IMR-90 (cell line): ENCODE measurements at regions not wholly inside any gene's neighbourhood (a gene's known extent, or its start where the extent isn't known, plus 50 kb on each side); places are given as distances from the start of the nearest gene placed in this dataset.

Source experiments
- ATAC-seq: fragments of 200-7000 bp; cut with Tn5 transposase; 2 replicates; pipeline ENCODE4 v1.9.1; 2020; ENCODE audit warnings: low read depth, mild to moderate bottlenecking, moderate library complexity
- BruUV-seq: library from RNA; stranded (reverse); fragments of 400-500 nt; replicated peaks from 2 replicates; lab custom pipeline; 2021; lab: Mats Ljungman, UMichigan
- CTCF ChIA-PET: fragments of 300-600 bp; formaldehyde crosslinking; extraction: SDS; loops from one replicate; lab custom pipeline; 2021; ENCODE audit warnings: antibody characterized with exemption; lab: Yijun Ruan, JAX
- POLR2A ChIA-PET: fragments of 300-600 bp; sonication (Branson Sonifier 250); formaldehyde crosslinking; loops from one replicate; lab custom pipeline; 2022; ENCODE audit warnings: antibody characterized with exemption; ENCODE audit not compliant: unreplicated experiment; lab: Charles Lee
- DNase-seq: peaks from one replicate; pipeline ENCODE4 v3.0.0; 2013
- H2AFZ ChIP-seq: replicated peaks from 2 replicates; pipeline ENCODE3; 2013; ENCODE audit warnings: low read length, mild to moderate bottlenecking; ENCODE audit not compliant: poor library complexity
- H2AK5ac ChIP-seq: 2 replicates; pipeline ENCODE4 v1.6.1; 2013; ENCODE audit warnings: low read depth, low read length, inconsistent platforms
- H2AK9ac ChIP-seq: replicated peaks from 2 replicates; pipeline ENCODE3; 2013; ENCODE audit warnings: mild to moderate bottlenecking, low read depth, low read length, moderate library complexity; ENCODE audit not compliant: poor library complexity
- H2BK120ac ChIP-seq: 2 replicates; pipeline ENCODE4 v1.6.1; 2013; ENCODE audit warnings: low read depth, low read length, inconsistent platforms
- H2BK15ac ChIP-seq: 3 replicates; pipeline ENCODE4 v1.6.1; 2013; ENCODE audit warnings: low read depth, low read length, inconsistent platforms
- H2BK20ac ChIP-seq: 2 replicates; pipeline ENCODE4 v1.6.1; 2013; ENCODE audit warnings: low read depth, mild to moderate bottlenecking, inconsistent platforms, low read length, moderate library complexity
- H2BK5ac ChIP-seq: 2 replicates; pipeline ENCODE4 v1.6.1; 2013; ENCODE audit warnings: mild to moderate bottlenecking, low read depth, low read length, inconsistent platforms; ENCODE audit not compliant: poor library complexity, severe bottlenecking
- H3K14ac ChIP-seq: replicated peaks from 2 replicates; pipeline ENCODE4 v1.6.1; 2013; ENCODE audit warnings: low read depth, low read length, inconsistent platforms
- H3K18ac ChIP-seq: 2 replicates; pipeline ENCODE4 v1.6.1; 2013; ENCODE audit warnings: low read depth, low read length, control low read depth
- H3K23ac ChIP-seq: 2 replicates; pipeline ENCODE4 v1.6.1; 2013; ENCODE audit warnings: low read depth, low read length, inconsistent platforms
- H3K27ac ChIP-seq: 2 replicates; pipeline ENCODE4 v1.5.1; 2013; ENCODE audit warnings: mild to moderate bottlenecking, control low read depth, low read length; ENCODE audit not compliant: insufficient read depth
- H3K27me3 ChIP-seq: 2 replicates; pipeline ENCODE4 v1.6.1; 2013; ENCODE audit warnings: low read length; ENCODE audit not compliant: control insufficient read depth, insufficient read depth
- H3K36me3 ChIP-seq: 2 replicates; pipeline ENCODE4 v1.6.1; 2013; ENCODE audit warnings: low read length, mixed read lengths; ENCODE audit not compliant: control insufficient read depth, insufficient read depth
- H3K4ac ChIP-seq: 2 replicates; pipeline ENCODE4 v1.6.1; 2013; ENCODE audit warnings: low read depth, low read length, inconsistent platforms
- H3K4me1 ChIP-seq: 2 replicates; pipeline ENCODE4 v1.6.1; 2013; ENCODE audit warnings: low read length, mixed read lengths; ENCODE audit not compliant: control insufficient read depth, insufficient read depth
- H3K4me2 ChIP-seq: 2 replicates; pipeline ENCODE4 v1.6.1; 2013; ENCODE audit warnings: low read depth, mild to moderate bottlenecking, control low read depth, low read length, moderate library complexity
- H3K4me3 ChIP-seq: 2 replicates; pipeline ENCODE4 v1.5.1; 2013; ENCODE audit warnings: low read depth, mild to moderate bottlenecking, control low read depth, low read length, moderate library complexity; ENCODE audit not compliant: insufficient read depth
- H3K56ac ChIP-seq: 2 replicates; pipeline ENCODE4 v1.6.1; 2013; ENCODE audit warnings: low read length, inconsistent platforms; ENCODE audit not compliant: insufficient read depth; ENCODE audit errors: extremely low read depth
- H3K79me1 ChIP-seq, 2 experiments: 2 replicates each; pipeline ENCODE4 v1.6.1; 2013; ENCODE audit warnings: low read length in 2 of 2, inconsistent platforms in 1 of 2, low read depth in 1 of 2
- H3K9ac ChIP-seq: 2 replicates; pipeline ENCODE4 v1.6.1; 2013; ENCODE audit warnings: low read depth, low read length, control low read depth
- H3K9me1 ChIP-seq: 2 replicates; pipeline ENCODE4 v1.6.1; 2013; ENCODE audit warnings: low read length, inconsistent platforms; ENCODE audit not compliant: insufficient read depth
- H3K9me3 ChIP-seq: 2 replicates; pipeline ENCODE4 v1.6.1; 2013; ENCODE audit warnings: low read length; ENCODE audit not compliant: control insufficient read depth, insufficient read depth
- H4K20me1 ChIP-seq: 2 replicates; pipeline ENCODE4 v1.6.1; 2013; ENCODE audit warnings: low read length, inconsistent platforms; ENCODE audit not compliant: insufficient read depth
- H4K5ac ChIP-seq: 2 replicates; pipeline ENCODE4 v1.6.1; 2013; ENCODE audit warnings: mild to moderate bottlenecking, low read depth, low read length, control low read depth
- H4K8ac ChIP-seq, 2 experiments: 2 replicates each; pipeline ENCODE4 v1.6.1; 2013; ENCODE audit warnings: low read depth in 2 of 2, low read length in 2 of 2, control low read depth in 1 of 2, inconsistent platforms in 1 of 2
- H4K91ac ChIP-seq: 2 replicates; pipeline ENCODE4 v1.6.1; 2013; ENCODE audit warnings: low read depth, low read length, inconsistent platforms; ENCODE audit not compliant: insufficient read depth
- BHLHE40 ChIP-seq: fragments of 150-350 bp; IDR thresholded peaks from 2 replicates; pipeline ENCODE4 v1.6.1; 2016; ENCODE audit warnings: mild to moderate bottlenecking, low read depth, low read length
- CEBPB ChIP-seq: IDR thresholded peaks from 2 replicates; pipeline ENCODE4 v1.6.1; 2012; ENCODE audit warnings: low read depth, low read length, improper control_type of control experiment
- CHD1 ChIP-seq: IDR thresholded peaks from 2 replicates; pipeline ENCODE4 v1.6.1; 2012; ENCODE audit warnings: low read depth, low read length, improper control_type of control experiment
- FOS ChIP-seq: fragments of 150-350 bp; IDR thresholded peaks from 2 replicates; pipeline ENCODE4 v1.6.1; 2016; ENCODE audit warnings: low read depth, low read length
- MAFK ChIP-seq: IDR thresholded peaks from 2 replicates; pipeline ENCODE4 v1.6.1; 2012; ENCODE audit warnings: low read depth, low read length, improper control_type of control experiment
- MAZ ChIP-seq: IDR thresholded peaks from 2 replicates; pipeline ENCODE4 v1.6.1; 2012; ENCODE audit warnings: low read depth, mild to moderate bottlenecking, low read length, improper control_type of control experiment, moderate library complexity, borderline replicate concordance
- MXI1 ChIP-seq: IDR thresholded peaks from 2 replicates; pipeline ENCODE4 v1.6.1; 2012; ENCODE audit warnings: low read depth, mild to moderate bottlenecking, low read length, moderate library complexity, borderline replicate concordance
- NFE2L2 ChIP-seq: fragments of 150-350 bp; IDR thresholded peaks from 2 replicates; pipeline ENCODE4 v1.6.1; 2016; ENCODE audit warnings: low read depth, mild to moderate bottlenecking, low read length
- POLR2A ChIP-seq: IDR thresholded peaks from 2 replicates; pipeline ENCODE4 v1.6.1; 2012; ENCODE audit warnings: mild to moderate bottlenecking, low read depth, low read length
- RAD21 ChIP-seq: IDR thresholded peaks from 2 replicates; pipeline ENCODE4 v1.6.1; 2012; ENCODE audit warnings: low read length, improper control_type of control experiment
- RCOR1 ChIP-seq: IDR thresholded peaks from 2 replicates; pipeline ENCODE4 v1.6.1; 2012; ENCODE audit warnings: mild to moderate bottlenecking, low read length, improper control_type of control experiment; ENCODE audit not compliant: insufficient replicate concordance
- RFX5 ChIP-seq: IDR thresholded peaks from 2 replicates; pipeline ENCODE4 v1.8.0; 2012; ENCODE audit warnings: low read depth, mild to moderate bottlenecking, low read length, moderate library complexity
- SMC3 ChIP-seq: fragments of 150-350 bp; IDR thresholded peaks from 2 replicates; pipeline ENCODE4 v1.6.1; 2016; ENCODE audit warnings: low read depth, mild to moderate bottlenecking, antibody characterized with exemption, low read length, moderate library complexity
- WGBS, 2 experiments: methylation state at CpG; one replicate each; pipeline versions ENCODE4 v1.1.5 to v1.1.7; 2013; ENCODE audit warnings: missing lambda C conversion rate in 2 of 2; ENCODE audit not compliant: insufficient read length in 1 of 2; ENCODE audit errors: extremely low coverage in 2 of 2; 5-methylcytosine and 5-hydroxymethylcytosine counted together
- dilution Hi-C: fragments of 300-500 bp; cut with HindIII; formaldehyde crosslinking; loops from one replicate; pipeline ENCODE4 v1.14.3; 2018; ENCODE audit warnings: low sequenced_read_pairs; ENCODE audit not compliant: unreplicated experiment
- in situ Hi-C: fragments of 300-500 bp; cut with MboI; formaldehyde crosslinking; loops from 3 replicates; pipeline ENCODE4 v1.14.3; 2019; ENCODE audit warnings: low sequenced_read_pairs, inconsistent platforms, mixed read lengths
- intact Hi-C: fragments of 100-400 bp; cut with micrococcal nuclease; formaldehyde crosslinking; loops from 2 replicates; pipeline ENCODE4 v1.10.0; 2022
- TF ChIP-seq, protein P1 (sequence below): fragments of 150-350 bp; IDR thresholded peaks from 2 replicates; pipeline ENCODE4 v1.6.1; 2016; ENCODE audit warnings: low read depth, mild to moderate bottlenecking, low read length, moderate library complexity, borderline replicate concordance
- TF ChIP-seq, protein P2 (sequence below): fragments of 150-350 bp; IDR thresholded peaks from 2 replicates; pipeline ENCODE4 v1.6.1; 2017; ENCODE audit warnings: mild to moderate bottlenecking, antibody characterized with exemption, low read length, low read depth
- TF ChIP-seq, protein P3 (sequence below): conservative IDR thresholded peaks from 2 replicates; pipeline ENCODE4 v1.5.1; 2012; ENCODE audit warnings: mild to moderate bottlenecking, low read depth, low read length, improper control_type of control experiment

- H3K27ac ChIP-seq = no peak overlapping the region
- H3K4me1 ChIP-seq = no peaks in the 10 kb centered on the region
- no peaks in the 10 kb centered on the region; the same call in 1 of the 2 replicates for H3K9me3 ChIP-seq
- no peak overlapping the region for H4K91ac ChIP-seq
- DNase-seq (no peak), ATAC-seq (no peak)
- H3K9ac ChIP-seq = no peak overlapping the region
- no peaks in the 10 kb centered on the region for H3K79me1 ChIP-seq
- H4K20me1 ChIP-seq = no peaks in the 10 kb centered on the region
- no peaks in the 10 kb centered on the region for H3K9me1 ChIP-seq
- in situ Hi-C loops (no loop called here), intact Hi-C loops (no loop called here), dilution Hi-C loops (no loop called here)
- H2BK120ac ChIP-seq = no peak overlapping the region
- H3K27me3 ChIP-seq = no peaks in the 10 kb centered on the region
- no peak overlapping the region for H2AK5ac ChIP-seq
- no peak overlapping the region for H2BK15ac ChIP-seq
- no peak overlapping the region for H4K5ac ChIP-seq
- no peak overlapping the region for H2BK20ac ChIP-seq
- no peak overlapping the region for H3K18ac ChIP-seq
- no CpG with 5 or more reads among the region's 2 CpGs for WGBS, 2 experiments
- no peak overlapping the region for H3K4me3 ChIP-seq
- no peak for TF ChIP-seq MXI1
- no peak for TF ChIP-seq MAFK
- no peak for TF ChIP-seq MAZ
- TF ChIP-seq BHLHE40 = no peak
- no peak for TF ChIP-seq CEBPB
- no peak for TF ChIP-seq RFX5
- TF ChIP-seq, protein P1, sequence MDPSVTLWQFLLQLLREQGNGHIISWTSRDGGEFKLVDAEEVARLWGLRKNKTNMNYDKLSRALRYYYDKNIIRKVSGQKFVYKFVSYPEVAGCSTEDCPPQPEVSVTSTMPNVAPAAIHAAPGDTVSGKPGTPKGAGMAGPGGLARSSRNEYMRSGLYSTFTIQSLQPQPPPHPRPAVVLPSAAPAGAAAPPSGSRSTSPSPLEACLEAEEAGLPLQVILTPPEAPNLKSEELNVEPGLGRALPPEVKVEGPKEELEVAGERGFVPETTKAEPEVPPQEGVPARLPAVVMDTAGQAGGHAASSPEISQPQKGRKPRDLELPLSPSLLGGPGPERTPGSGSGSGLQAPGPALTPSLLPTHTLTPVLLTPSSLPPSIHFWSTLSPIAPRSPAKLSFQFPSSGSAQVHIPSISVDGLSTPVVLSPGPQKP = no peak
- TF ChIP-seq RCOR1 = no peak
- TF ChIP-seq CHD1 = no peak
- TF ChIP-seq SMC3 = no peak
- TF ChIP-seq, protein P2, sequence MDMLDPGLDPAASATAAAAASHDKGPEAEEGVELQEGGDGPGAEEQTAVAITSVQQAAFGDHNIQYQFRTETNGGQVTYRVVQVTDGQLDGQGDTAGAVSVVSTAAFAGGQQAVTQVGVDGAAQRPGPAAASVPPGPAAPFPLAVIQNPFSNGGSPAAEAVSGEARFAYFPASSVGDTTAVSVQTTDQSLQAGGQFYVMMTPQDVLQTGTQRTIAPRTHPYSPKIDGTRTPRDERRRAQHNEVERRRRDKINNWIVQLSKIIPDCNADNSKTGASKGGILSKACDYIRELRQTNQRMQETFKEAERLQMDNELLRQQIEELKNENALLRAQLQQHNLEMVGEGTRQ = no peak
- no peak for TF ChIP-seq POLR2A
- no peak for TF ChIP-seq RAD21
- no peak for TF ChIP-seq FOS
- no peak for TF ChIP-seq NFE2L2
- TF ChIP-seq, protein P3, sequence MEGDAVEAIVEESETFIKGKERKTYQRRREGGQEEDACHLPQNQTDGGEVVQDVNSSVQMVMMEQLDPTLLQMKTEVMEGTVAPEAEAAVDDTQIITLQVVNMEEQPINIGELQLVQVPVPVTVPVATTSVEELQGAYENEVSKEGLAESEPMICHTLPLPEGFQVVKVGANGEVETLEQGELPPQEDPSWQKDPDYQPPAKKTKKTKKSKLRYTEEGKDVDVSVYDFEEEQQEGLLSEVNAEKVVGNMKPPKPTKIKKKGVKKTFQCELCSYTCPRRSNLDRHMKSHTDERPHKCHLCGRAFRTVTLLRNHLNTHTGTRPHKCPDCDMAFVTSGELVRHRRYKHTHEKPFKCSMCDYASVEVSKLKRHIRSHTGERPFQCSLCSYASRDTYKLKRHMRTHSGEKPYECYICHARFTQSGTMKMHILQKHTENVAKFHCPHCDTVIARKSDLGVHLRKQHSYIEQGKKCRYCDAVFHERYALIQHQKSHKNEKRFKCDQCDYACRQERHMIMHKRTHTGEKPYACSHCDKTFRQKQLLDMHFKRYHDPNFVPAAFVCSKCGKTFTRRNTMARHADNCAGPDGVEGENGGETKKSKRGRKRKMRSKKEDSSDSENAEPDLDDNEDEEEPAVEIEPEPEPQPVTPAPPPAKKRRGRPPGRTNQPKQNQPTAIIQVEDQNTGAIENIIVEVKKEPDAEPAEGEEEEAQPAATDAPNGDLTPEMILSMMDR = no peak
- no peak overlapping the region for H2AFZ ChIP-seq
- H3K14ac ChIP-seq = no peak overlapping the region
- no peak overlapping the region for H4K8ac ChIP-seq
- no peak overlapping the region for H2BK5ac ChIP-seq
- no TSS peak for BruUV-seq
- POLR2A ChIA-PET = no interaction called here
- no peak overlapping the region for H3K4me2 ChIP-seq
- H3K4ac ChIP-seq = no peak overlapping the region
- H3K56ac ChIP-seq = no peak overlapping the region
- no peak overlapping the region for H3K23ac ChIP-seq
- CTCF ChIA-PET = no interaction called here
- H2AK9ac ChIP-seq = no peak overlapping the region
- no peaks in the 10 kb centered on the region for H3K36me3 ChIP-seq
These were observed 758.1 kb upstream of the EPHA7 start for GRCh38 chr6:94177429-94177828.
